ENCODE measurements at regions not wholly inside any gene's neighbourhood (a gene's known extent, or its start where the extent isn't known, plus 50 kb on each side); places are given as distances from the start of the nearest gene placed in this dataset.

- no peak overlapping the region for H3K27ac Mint-ChIP-seq
- H3K4me3 Mint-ChIP-seq = no peak overlapping the region
- peaks cover 31% of the 10 kb centered on the region for H3K27me3 Mint-ChIP-seq
- H3K9me3 Mint-ChIP-seq = no peaks in the 10 kb centered on the region
- H3K4me1 Mint-ChIP-seq = no peaks in the 10 kb centered on the region
- H3K36me3 Mint-ChIP-seq (ENCODE audit: low read depth) = no peaks in the 10 kb centered on the region
- ATAC-seq (replicated peaks) = no peak
These were observed 356.4 kb upstream of the CCNH start for GRCh38 chr5:87769157-87769556.

GRCh38 chr5:87768190-87768589 is 355.5 kb upstream of the CCNH start:
- Mint-ChIP-seq H3K27me3 (peaks cover 30% of the 10 kb centered on the region), H3K4me1 (no peaks in the 10 kb centered on the region), H3K36me3 (ENCODE audit: low read depth) (no peaks in the 10 kb centered on the region), H3K4me3 (no peak overlapping the region), H3K9me3 (no peaks in the 10 kb centered on the region), H3K27ac (no peak overlapping the region)
- ATAC-seq (replicated peaks) = no peak

- no peaks in the 10 kb centered on the region for H3K9me3 Mint-ChIP-seq
- peaks cover 33% of the 10 kb centered on the region for H3K27me3 Mint-ChIP-seq
- no peak for ATAC-seq (replicated peaks)
- no peak overlapping the region for H3K4me3 Mint-ChIP-seq
- no peaks in the 10 kb centered on the region for H3K36me3 Mint-ChIP-seq (ENCODE audit: low read depth)
- no peaks in the 10 kb centered on the region for H3K4me1 Mint-ChIP-seq
- H3K27ac Mint-ChIP-seq = no peak overlapping the region
These were observed 352.3 kb upstream of the CCNH start for GRCh38 chr5:87765009-87765408.

GRCh38 chr5:87762631-87763030 is 349.9 kb upstream of the CCNH start:
- Mint-ChIP-seq H3K27ac (no peak overlapping the region), H3K36me3 (ENCODE audit: low read depth) (no peaks in the 10 kb centered on the region), H3K4me3 (no peak overlapping the region), H3K9me3 (no peaks in the 10 kb centered on the region), H3K27me3 (peaks cover 37% of the 10 kb centered on the region), H3K4me1 (no peaks in the 10 kb centered on the region)
- no peak for ATAC-seq (replicated peaks)

- Mint-ChIP-seq H3K4me1 (no peaks in the 10 kb centered on the region), H3K27me3 (peaks cover 29% of the 10 kb centered on the region), H3K36me3 (ENCODE audit: low read depth) (no peaks in the 10 kb centered on the region), H3K27ac (no peak overlapping the region), H3K9me3 (no peaks in the 10 kb centered on the region), H3K4me3 (no peak overlapping the region)
- no peak for ATAC-seq (replicated peaks)
These were observed 344.2 kb upstream of the CCNH start for GRCh38 chr5:87756951-87757350.

GRCh38 chr5:87755360-87755759 is 342.6 kb upstream of the CCNH start:
- no peak for ATAC-seq (replicated peaks)
- no peak overlapping the region for H3K4me3 Mint-ChIP-seq
- H3K36me3 Mint-ChIP-seq (ENCODE audit: low read depth) = no peaks in the 10 kb centered on the region
- H3K4me1 Mint-ChIP-seq = no peaks in the 10 kb centered on the region
- H3K27me3 Mint-ChIP-seq = peaks cover 21% of the 10 kb centered on the region
- H3K27ac Mint-ChIP-seq = no peak overlapping the region
- no peaks in the 10 kb centered on the region for H3K9me3 Mint-ChIP-seq

- no peak overlapping the region for H3K4me3 Mint-ChIP-seq
- H3K27me3 Mint-ChIP-seq = peaks cover 21% of the 10 kb centered on the region
- H3K36me3 Mint-ChIP-seq (ENCODE audit: low read depth) = no peaks in the 10 kb centered on the region
- H3K27ac Mint-ChIP-seq = no peak overlapping the region
- no peaks in the 10 kb centered on the region for H3K4me1 Mint-ChIP-seq
- no peak for ATAC-seq (replicated peaks)
- no peaks in the 10 kb centered on the region for H3K9me3 Mint-ChIP-seq
These were observed 341.5 kb upstream of the CCNH start for GRCh38 chr5:87754009-87754757.

GRCh38 chr5:87752362-87752761 is 339.6 kb upstream of the CCNH start:
- Mint-ChIP-seq H3K4me1 (no peaks in the 10 kb centered on the region), H3K4me3 (no peak overlapping the region), H3K9me3 (no peaks in the 10 kb centered on the region), H3K36me3 (ENCODE audit: low read depth) (no peaks in the 10 kb centered on the region), H3K27ac (no peak overlapping the region), H3K27me3 (peaks cover 13% of the 10 kb centered on the region)
- ATAC-seq (replicated peaks) = no peak

GRCh38 chr5:87751824-87752223 is 339.1 kb upstream of the CCNH start:
- no peaks in the 10 kb centered on the region for H3K36me3 Mint-ChIP-seq (ENCODE audit: low read depth)
- no peak overlapping the region for H3K4me3 Mint-ChIP-seq
- no peak overlapping the region for H3K27ac Mint-ChIP-seq
- ATAC-seq (replicated peaks) = no peak
- H3K27me3 Mint-ChIP-seq = peaks cover 9% of the 10 kb centered on the region
- no peaks in the 10 kb centered on the region for H3K9me3 Mint-ChIP-seq
- H3K4me1 Mint-ChIP-seq = no peaks in the 10 kb centered on the region

GRCh38 chr5:87746891-87747377 is 334.2 kb upstream of the CCNH start:
- H3K9me3 Mint-ChIP-seq = no peaks in the 10 kb centered on the region
- no peaks in the 10 kb centered on the region for H3K36me3 Mint-ChIP-seq (ENCODE audit: low read depth)
- H3K4me1 Mint-ChIP-seq = no peaks in the 10 kb centered on the region
- H3K4me3 Mint-ChIP-seq = no peak overlapping the region
- H3K27me3 Mint-ChIP-seq = no peaks in the 10 kb centered on the region
- H3K27ac Mint-ChIP-seq = no peak overlapping the region
- ATAC-seq (replicated peaks) = no peak

GRCh38 chr5:87746341-87746740 is 333.6 kb upstream of the CCNH start:
- Mint-ChIP-seq H3K27me3 (no peaks in the 10 kb centered on the region), H3K27ac (no peak overlapping the region), H3K9me3 (no peaks in the 10 kb centered on the region), H3K4me3 (no peak overlapping the region), H3K36me3 (ENCODE audit: low read depth) (no peaks in the 10 kb centered on the region), H3K4me1 (no peaks in the 10 kb centered on the region)
- ATAC-seq (replicated peaks) = no peak

- H3K4me3 Mint-ChIP-seq = no peak overlapping the region
- no peaks in the 10 kb centered on the region for H3K4me1 Mint-ChIP-seq
- H3K27me3 Mint-ChIP-seq = no peaks in the 10 kb centered on the region
- ATAC-seq (replicated peaks) = no peak
- no peaks in the 10 kb centered on the region for H3K36me3 Mint-ChIP-seq (ENCODE audit: low read depth)
- H3K27ac Mint-ChIP-seq = no peak overlapping the region
- no peaks in the 10 kb centered on the region for H3K9me3 Mint-ChIP-seq
These were observed 329.2 kb upstream of the CCNH start for GRCh38 chr5:87741881-87742280.

- H3K4me3 Mint-ChIP-seq = no peak overlapping the region
- H3K27me3 Mint-ChIP-seq = peaks cover 3% of the 10 kb centered on the region
- H3K9me3 Mint-ChIP-seq = no peaks in the 10 kb centered on the region
- no peak overlapping the region for H3K27ac Mint-ChIP-seq
- H3K36me3 Mint-ChIP-seq (ENCODE audit: low read depth) = no peaks in the 10 kb centered on the region
- ATAC-seq (replicated peaks) = no peak
- H3K4me1 Mint-ChIP-seq = no peaks in the 10 kb centered on the region
These were observed 323.2 kb upstream of the CCNH start for GRCh38 chr5:87735923-87736322.

GRCh38 chr5:87733897-87734296 is 321.2 kb upstream of the CCNH start:
- H3K9me3 Mint-ChIP-seq = no peaks in the 10 kb centered on the region
- ATAC-seq (replicated peaks) = no peak
- H3K4me1 Mint-ChIP-seq = no peaks in the 10 kb centered on the region
- no peaks in the 10 kb centered on the region for H3K36me3 Mint-ChIP-seq (ENCODE audit: low read depth)
- H3K27me3 Mint-ChIP-seq = peaks cover 7% of the 10 kb centered on the region
- H3K4me3 Mint-ChIP-seq = no peak overlapping the region
- H3K27ac Mint-ChIP-seq = no peak overlapping the region

GRCh38 chr5:87732875-87733768 is 320.4 kb upstream of the CCNH start:
- Mint-ChIP-seq H3K27me3 (peaks cover 7% of the 10 kb centered on the region), H3K36me3 (ENCODE audit: low read depth) (no peaks in the 10 kb centered on the region), H3K27ac (no peak overlapping the region), H3K4me1 (no peaks in the 10 kb centered on the region), H3K9me3 (no peaks in the 10 kb centered on the region), H3K4me3 (no peak overlapping the region)
- ATAC-seq (replicated peaks) = no peak
